Ishikawa (cell line): ENCODE measurements at regions not wholly inside any gene's neighbourhood (a gene's known extent, or its start where the extent isn't known, plus 50 kb on each side); places are given as distances from the start of the nearest gene placed in this dataset.

Experiments
- CEBPB ChIP-seq: IDR thresholded peaks from 2 replicates; pipeline ENCODE4 v1.6.1; 2012
- CREB1 ChIP-seq: IDR thresholded peaks from 2 replicates; pipeline ENCODE4 v1.6.1; 2012; ENCODE audit warnings: low read depth
- EGR1 ChIP-seq: IDR thresholded peaks from 2 replicates; pipeline ENCODE4 v1.6.1; 2012
- EP300 ChIP-seq: IDR thresholded peaks from 2 replicates; pipeline ENCODE4 v1.6.1; 2012; ENCODE audit warnings: borderline replicate concordance
- NFIC ChIP-seq: IDR thresholded peaks from 2 replicates; pipeline ENCODE4 v1.6.1; 2012
- RAD21 ChIP-seq: IDR thresholded peaks from 2 replicates; pipeline ENCODE4 v1.6.1; 2012; ENCODE audit warnings: low read depth
- TAF1 ChIP-seq: IDR thresholded peaks from 2 replicates; pipeline ENCODE4 v1.6.1; 2012; ENCODE audit warnings: low read depth, mild to moderate bottlenecking
- TCF12 ChIP-seq: IDR thresholded peaks from 2 replicates; pipeline ENCODE4 v1.6.1; 2012; ENCODE audit warnings: low read depth
- YY1 ChIP-seq: IDR thresholded peaks from 2 replicates; pipeline ENCODE4 v1.6.1; 2012; ENCODE audit warnings: low read depth
- ZBTB7A ChIP-seq: IDR thresholded peaks from 2 replicates; pipeline ENCODE4 v1.6.1; 2012; ENCODE audit warnings: low read depth
- TF ChIP-seq, protein P1 (sequence below): IDR thresholded peaks from 2 replicates; pipeline ENCODE4 v1.6.1; 2012
- TF ChIP-seq, protein P2 (sequence below): IDR thresholded peaks from 2 replicates; pipeline ENCODE4 v1.6.1; 2012
- TF ChIP-seq, protein P3 (sequence below): IDR thresholded peaks from 2 replicates; pipeline ENCODE4 v1.6.1; 2012; ENCODE audit warnings: low read depth, mild to moderate bottlenecking

DNA sequence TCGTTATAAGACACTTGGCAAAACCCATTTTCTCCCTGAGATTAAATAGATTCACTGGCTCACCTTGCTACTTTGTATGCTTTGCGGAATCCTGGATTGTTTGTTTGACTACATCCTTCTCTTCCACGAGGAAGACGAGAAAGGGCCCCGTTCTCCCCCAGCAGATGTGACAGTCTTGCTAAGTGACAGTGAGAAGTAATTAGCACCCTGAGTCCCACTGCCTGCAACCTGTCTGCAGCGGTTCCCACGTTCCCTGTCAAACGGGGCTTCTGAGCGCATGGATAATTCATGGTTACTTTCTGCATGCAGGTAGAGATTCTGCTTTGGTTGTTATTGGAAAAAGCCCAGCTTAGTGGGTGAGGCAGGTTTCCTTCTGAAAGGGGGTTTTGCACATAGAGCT lies 163.7 kb downstream of the CDH26 start:
- TF ChIP-seq TAF1 (no peak), CEBPB (no peak), EP300 (no peak), YY1 (no peak), NFIC (no peak), ZBTB7A (no peak), EGR1 (no peak), RAD21 (no peak), CREB1 (no peak), TCF12 (no peak)
- TF ChIP-seq, protein P1, sequence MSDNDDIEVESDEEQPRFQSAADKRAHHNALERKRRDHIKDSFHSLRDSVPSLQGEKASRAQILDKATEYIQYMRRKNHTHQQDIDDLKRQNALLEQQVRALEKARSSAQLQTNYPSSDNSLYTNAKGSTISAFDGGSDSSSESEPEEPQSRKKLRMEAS = no peak
- TF ChIP-seq, protein P2, sequence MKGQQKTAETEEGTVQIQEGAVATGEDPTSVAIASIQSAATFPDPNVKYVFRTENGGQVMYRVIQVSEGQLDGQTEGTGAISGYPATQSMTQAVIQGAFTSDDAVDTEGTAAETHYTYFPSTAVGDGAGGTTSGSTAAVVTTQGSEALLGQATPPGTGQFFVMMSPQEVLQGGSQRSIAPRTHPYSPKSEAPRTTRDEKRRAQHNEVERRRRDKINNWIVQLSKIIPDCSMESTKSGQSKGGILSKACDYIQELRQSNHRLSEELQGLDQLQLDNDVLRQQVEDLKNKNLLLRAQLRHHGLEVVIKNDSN = no peak
- TF ChIP-seq, protein P3, sequence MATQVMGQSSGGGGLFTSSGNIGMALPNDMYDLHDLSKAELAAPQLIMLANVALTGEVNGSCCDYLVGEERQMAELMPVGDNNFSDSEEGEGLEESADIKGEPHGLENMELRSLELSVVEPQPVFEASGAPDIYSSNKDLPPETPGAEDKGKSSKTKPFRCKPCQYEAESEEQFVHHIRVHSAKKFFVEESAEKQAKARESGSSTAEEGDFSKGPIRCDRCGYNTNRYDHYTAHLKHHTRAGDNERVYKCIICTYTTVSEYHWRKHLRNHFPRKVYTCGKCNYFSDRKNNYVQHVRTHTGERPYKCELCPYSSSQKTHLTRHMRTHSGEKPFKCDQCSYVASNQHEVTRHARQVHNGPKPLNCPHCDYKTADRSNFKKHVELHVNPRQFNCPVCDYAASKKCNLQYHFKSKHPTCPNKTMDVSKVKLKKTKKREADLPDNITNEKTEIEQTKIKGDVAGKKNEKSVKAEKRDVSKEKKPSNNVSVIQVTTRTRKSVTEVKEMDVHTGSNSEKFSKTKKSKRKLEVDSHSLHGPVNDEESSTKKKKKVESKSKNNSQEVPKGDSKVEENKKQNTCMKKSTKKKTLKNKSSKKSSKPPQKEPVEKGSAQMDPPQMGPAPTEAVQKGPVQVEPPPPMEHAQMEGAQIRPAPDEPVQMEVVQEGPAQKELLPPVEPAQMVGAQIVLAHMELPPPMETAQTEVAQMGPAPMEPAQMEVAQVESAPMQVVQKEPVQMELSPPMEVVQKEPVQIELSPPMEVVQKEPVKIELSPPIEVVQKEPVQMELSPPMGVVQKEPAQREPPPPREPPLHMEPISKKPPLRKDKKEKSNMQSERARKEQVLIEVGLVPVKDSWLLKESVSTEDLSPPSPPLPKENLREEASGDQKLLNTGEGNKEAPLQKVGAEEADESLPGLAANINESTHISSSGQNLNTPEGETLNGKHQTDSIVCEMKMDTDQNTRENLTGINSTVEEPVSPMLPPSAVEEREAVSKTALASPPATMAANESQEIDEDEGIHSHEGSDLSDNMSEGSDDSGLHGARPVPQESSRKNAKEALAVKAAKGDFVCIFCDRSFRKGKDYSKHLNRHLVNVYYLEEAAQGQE = no peak
